ENCODE measurements at regions not wholly inside any gene's neighbourhood (a gene's known extent, or its start where the extent isn't known, plus 50 kb on each side); places are given as distances from the start of the nearest gene placed in this dataset.

DNA sequence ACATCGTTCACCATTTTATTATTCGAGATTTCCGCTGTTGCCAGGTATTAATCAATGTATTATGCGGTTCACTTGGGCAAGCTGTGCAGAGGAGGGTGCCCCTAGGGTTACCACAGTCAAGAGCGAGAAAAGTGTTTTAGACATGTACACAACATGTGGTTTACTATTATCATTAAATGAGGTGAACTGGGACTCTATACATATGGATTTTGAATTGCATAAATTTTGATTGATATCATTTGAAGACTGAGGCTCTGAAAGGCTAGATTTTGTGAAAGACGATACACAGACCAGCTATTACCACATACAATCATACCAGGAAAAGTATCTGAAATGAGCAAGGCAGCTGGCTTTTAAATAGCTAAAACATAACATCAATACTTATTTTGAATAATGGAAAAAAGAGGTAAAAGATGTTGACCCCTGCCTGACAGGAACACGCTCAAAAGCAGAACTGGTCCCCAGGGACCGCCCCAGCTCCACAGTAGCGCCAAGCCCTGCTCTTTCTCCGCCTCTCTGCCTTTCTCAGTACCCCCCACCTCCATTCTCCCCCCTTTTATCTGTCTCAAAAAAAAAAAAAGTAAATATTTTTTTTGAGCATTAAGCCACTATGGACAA is 413.4 kb upstream of the MKI67 start:
- no peak for DNase-seq

DNA sequence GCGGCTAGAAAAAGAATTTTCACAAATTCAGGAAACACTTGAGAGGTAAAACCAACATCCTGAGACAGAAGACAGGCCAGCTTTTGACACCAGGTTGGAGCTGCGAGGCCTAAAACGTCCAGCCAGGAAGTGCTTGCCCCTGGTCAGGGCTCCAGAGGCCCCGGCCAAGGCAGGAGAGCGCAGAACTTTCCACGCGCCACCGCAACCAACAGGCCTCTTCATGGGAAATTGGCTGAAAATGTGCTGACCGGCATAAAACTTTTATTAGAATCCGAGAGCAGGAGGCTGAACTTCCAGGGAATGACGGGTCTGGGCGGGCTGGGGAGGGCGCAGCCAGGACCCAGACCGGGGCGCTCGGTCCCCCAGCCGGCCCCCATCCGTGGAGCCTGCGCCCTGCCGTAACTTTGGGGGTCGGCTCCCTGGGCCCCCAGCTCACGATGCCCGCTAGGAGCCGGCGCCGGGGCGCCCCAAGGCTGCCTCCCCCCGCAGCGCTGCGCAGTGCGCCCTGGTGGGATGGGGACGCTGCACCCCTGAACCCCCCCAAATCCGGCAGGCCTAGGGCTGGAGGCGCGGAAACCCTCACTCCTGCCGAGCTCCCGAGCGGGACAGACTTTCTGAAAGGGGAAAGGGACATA is 414.0 kb upstream of the MKI67 start:
- DNase-seq, result no peak

DNA sequence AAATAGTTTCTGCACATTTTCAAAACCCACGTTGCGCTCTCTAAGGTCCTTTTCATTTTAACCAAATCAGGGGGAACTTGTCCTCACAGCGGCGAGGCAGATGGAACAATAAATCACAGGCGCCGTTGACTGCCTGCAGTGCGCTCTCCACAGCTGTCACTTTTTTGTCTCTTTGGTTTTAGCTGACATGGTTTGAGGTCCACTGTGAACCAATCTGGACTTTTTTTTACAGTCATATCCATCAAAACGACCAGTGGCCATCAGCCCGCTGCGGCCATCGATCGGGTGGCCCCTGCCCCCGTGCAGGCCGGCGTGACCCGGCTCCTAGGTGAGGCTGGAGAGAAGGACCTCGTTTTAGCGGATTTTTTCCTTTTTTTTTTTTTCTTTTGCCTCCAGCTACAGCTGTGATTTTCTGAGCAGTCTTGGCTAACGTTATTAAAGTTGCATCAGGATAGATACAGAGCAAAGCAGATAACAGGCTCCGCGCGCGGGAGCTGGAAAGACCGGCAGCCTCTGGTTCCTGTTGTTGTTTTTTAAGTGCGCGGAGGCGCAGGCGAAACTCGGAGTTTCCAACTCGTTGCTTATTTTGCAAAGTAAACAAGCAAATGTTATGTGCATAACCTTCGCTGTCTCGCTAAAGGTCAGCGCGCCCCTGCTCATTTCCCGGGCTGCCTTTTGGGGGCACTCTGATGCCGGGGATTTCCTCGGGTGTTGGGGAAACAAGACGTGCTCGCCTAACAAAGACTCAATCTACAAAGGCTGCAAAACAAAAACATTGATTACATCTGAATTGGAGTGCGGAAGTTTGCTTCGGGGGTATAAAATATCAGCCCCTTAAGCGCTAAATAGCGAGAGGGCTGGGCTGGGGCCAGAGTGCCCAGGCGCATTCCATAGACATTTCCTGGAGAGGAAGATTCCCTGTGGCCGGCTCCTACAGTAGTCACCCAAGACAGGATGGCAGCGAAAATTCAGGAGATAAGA is 414.8 kb upstream of the MKI67 start:
- DNase-seq, result no peak

DNA sequence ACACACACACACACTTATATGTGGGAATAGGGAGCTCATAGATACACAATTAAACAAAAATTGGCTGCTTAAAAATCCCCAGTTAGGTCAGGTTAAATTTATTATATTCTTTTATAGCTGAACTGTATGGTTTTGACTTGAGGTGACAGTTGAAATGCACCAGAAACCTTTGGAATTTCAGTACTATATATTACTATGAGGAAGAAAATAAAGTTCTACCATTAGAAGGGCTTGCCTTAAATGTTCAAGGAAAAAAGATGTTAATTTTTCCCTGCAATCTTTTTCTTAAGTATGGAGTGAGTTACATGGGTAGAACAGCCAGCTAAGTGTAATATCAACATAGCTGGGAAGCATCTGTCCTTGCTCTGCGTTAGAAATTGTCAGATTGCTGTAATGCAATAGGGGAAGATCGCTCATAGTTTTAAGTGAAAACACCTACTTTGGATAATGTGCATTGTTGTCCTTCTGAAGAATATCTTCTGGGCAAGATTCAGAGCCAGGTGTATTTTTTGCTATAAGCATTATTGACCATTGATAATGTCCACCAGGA is 415.8 kb upstream of the MKI67 start:
- no peak for DNase-seq

DNA sequence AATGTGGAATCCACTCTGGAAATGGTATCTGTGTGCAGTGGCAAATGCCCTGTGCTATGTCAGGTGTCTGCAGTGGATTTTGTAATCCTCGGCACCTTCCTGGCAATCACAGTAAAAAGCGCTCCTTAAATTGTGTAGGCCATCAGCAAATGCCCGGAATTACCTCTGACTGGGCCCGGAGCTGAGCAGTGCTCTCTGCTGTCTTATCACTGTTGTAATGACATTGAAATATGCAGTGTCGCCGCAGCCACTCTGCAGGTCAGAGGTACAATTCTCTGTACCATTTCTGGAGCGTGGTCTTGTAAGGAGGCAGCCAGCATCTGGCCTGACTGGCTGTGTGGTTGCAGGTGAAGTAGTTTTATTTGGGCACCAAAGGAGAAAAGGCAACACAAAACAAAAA is 416.4 kb upstream of the MKI67 start:
- no peak for DNase-seq

DNA sequence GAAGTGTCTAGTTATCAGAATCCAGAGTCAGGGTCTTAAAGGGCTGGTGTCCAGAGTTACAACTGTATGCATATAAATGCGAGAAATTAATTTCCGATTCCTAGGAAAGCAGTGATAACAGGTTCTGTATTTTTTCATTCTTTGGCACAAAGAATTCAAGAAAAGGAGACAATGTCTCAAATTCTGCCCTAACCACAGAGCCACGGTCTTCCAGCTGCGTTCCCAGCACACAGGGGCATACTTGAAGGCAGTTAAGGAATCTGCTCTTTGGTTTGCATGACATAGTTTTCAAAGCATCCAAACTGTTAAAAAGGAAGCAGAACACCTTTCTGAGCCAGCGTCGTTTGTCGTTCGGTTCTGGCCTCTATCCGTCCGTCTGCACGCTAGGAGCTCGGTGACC is 416.9 kb upstream of the MKI67 start:
- DNase-seq, result no peak

DNA sequence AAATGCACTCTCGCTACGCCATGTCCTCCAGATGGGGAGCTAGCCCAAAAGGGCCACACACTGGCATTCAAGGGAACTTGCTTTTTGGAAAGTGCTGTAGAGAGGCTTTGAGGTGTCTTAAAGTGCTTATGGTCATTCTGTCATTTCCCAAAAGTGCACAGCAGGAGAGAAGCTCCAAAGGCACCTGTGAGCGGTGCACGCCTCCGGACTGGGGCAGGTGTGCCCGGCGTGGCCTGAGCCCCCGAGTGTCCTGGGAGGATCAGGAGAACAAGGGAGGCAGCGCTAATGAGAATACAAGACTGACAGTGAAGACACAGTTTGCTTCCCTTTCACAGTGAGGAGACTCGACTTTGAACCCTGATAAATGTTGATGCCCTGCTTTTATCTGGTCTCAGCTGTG is 419.0 kb upstream of the MKI67 start:
- no peak for DNase-seq

DNA sequence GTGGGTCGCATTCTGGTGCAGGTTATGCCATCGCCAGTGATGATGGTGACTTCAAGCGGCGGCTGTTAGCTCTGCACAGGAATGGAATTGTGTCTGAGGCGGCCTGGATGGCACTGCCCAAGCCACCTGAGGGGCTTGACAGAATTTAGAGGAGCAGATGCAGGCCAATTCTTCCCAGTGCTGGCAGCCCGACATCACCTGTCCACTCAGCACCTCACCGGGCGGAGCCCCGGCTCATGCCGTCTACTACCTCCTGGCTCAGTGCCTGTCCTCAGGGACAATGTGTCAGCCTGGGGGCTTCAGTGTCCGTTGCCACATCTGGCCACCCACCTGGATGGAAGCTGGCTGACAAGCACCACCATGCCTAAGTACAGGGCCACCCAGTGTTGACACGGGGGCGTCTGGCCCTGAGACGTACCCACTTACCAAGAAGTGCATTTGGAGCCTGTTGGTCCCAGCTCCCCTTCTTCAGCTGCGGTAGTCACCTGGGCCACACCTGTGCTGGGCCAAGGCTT is 420.5 kb upstream of the MKI67 start:
- DNase-seq, result no peak

DNA sequence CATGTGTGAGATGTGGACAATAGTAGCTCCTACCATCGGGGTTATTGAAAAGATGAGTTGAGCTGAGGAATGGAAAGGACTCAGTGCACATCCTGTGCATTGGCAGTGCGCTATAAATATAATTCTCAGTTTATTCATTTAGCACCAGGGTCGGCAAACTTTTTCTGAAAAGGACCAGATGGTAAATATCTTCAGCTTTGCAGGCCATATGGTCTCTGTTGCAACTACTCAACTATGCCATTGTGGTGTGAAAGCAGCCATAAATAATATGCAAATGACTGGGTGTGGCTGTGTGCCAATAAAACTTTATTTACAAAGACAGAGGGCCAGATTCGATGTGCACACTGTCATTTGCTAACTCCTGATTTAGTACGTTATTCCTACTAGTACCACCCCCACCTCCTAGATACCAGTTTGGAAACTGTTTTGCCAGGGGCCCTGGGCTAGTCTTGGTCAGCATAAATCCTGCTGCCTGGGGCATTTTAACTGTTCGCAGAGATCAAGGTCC is 422.9 kb upstream of the MKI67 start:
- no peak for DNase-seq

DNA sequence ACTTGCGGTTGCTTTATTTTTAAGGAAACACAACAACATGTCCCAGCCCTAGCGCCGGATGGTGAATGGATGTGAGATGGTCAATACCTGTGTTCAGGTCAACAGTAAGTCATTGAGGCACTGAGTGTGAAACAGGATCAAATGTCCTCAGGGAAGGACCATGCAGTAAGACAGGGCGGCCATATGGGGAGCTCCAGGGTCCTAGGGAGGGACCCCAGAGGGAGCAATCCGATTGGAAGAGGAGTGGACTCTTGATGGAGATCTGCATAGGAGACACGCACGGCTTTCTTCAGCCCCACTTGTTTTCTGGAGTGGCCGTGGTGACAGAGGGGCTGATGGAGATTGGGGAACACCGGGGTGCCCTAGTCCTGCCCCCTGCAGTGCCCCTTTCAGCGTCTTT is 423.8 kb upstream of the MKI67 start:
- no peak for DNase-seq

DNA sequence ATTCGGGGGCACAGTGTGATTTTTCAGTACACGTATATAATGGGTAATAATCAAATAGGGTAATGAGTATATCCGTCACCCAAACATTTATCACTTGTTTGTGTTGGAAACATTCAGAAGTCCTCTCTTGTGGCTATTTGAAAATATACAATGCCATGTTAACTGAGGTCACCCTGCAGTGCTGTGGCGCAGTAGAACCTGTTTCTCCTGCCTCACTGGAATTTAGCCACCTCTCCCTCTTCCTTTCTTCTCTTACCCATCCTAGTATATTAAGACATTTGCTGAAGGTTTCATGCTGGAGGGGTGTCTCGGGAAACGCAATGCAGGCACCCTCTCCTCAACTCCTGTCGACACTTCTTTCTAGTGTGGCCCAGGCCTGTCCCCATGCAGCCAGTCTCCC is 425.3 kb upstream of the MKI67 start:
- no peak for DNase-seq

DNA sequence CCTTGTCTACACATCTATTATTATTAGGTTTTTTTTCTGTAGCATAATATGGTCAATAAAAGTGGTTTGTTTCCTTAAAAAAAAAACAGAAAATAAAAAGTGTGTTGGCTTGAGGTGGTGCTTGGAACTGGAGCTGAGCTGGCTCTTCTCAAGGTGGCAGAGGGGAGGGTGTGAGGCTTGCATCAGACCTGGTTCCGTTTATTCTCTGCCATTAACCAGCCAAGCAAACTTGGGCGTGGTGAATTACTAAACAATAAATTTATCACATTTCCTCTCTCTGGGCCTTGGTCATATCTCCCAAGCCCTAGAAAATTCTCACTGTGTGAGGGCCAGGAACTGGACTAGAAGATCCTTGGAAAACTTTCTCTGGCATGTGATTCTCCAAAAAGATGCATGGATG is 427.5 kb upstream of the MKI67 start:
- DNase-seq, result no peak

DNA sequence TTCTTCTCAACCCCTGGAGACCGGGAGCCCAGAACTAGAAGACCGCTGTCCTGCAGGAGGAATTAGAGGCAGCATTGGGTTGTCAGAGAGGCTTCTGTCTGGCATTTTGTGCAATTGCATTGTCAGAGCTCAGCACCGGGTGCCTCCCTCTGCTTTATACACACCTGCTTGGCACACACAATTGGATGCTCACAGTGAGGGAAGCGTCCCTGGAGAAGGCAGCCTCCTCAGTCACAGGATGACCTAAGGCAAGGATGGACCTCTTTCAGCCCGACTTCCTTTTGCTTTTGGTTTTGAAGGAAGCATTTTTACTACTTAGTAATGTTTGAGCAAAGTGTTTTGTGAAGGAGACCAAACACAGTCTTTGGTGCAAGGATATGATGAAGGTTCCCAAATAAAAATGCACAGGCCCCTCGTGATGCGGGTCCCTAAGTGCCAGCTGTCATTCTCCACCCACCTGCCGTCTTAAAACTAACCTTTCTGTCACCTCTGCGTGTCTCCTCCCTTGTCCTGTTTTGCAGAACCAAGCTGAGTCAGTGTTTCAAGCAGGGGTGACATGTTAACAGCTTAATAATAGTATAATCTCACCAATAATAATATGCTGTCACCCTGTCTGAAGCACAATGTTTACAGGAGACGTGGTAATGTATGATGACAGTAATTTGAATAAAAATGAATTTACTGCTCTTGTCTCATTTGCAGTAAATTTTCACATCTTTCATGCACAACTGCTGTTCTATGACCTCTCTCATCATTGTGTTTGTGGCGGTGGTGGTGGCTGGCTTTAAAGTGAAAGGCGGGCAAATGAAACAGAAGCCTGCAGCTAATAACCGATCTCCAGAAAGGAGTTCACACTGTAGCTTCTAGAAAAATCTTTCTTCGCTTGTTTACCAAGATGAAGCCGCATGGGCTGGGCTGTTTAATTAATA is 430.2 kb upstream of the MKI67 start:
- no peak for DNase-seq

DNA sequence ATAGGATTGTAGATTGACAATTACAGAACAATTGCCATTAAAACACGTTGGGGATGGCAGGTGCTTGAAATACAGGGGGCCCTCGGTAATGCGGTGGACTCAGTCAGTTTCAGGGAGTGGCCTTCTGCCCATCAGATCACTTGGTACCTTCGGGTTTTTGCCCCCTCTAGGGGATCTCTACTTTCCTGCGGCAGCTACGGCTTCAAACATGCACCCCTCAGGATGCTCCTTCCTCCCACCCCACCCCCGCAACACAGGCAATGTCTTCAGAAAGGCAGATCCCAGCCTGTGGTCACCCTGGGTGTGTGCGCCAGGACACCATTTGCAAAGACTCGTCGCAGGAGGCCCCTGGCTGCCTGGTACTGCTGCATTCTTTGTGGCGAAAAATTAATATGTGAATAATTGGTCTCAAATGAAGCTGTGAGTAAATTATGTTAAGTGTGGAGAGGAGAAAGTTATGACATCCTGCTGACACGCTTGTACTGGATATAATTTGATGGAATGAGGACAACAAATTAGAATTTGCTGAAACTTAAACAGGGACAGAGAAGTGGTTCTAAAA is 431.0 kb upstream of the MKI67 start:
- DNase-seq, result no peak

DNA sequence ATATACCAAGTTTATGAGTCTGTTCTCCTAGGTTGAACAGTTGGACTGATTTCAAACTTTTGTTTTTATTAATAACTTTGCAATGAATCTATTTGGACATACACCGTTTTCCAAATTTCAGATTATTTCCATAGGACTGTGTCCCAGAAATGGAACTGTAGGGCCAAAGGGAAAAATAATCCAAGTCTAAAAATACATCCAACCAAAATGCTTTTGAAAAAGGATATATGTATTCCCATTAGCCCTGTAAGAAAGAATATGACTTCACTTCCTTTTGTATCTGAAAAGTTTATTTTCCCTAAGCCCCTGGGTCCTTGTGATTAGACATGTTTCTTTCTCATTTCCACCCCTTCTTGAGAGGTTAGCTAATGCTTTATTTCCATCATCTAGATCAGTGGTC is 434.2 kb upstream of the MKI67 start:
- no peak for DNase-seq

DNA sequence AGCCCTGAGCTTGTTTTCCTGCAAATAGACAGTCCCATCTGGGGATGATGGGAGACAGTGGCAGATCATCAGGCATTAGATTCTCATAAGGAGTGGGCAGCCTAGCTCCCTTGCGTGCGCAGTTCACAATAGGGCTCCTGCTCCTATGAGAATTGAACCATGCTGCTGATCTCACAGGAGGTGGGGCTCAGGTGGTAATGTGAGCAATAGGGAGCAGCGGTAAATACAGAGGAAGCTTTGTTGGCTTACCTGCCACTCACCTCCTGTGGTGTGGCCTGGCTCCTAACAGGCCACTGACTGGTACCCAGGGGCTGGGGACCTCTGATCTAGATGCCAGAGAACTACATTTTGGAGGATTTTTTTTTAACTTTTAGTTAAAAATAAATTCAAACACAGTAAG is 434.8 kb upstream of the MKI67 start:
- DNase-seq, result no peak

DNA sequence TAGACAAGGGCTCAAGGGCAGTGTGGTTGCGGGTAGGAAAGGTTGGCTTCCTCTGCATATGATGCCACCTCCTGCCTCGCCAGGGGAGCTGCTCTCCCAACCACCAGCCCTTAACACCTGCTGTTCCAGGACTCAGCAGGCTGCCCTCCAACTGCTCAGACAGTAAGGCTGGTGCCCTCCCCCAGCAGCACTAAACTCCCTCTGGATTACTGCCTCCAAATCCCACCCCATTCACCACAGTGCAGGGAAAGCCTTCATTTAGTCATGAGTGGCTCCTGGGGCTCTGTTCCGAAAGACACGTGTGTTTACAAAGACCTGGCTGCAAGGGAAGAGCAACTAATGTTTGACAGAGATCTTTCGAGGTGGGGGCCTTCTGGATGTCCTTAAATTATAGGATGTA is 437.2 kb upstream of the MKI67 start:
- no peak for DNase-seq

DNA sequence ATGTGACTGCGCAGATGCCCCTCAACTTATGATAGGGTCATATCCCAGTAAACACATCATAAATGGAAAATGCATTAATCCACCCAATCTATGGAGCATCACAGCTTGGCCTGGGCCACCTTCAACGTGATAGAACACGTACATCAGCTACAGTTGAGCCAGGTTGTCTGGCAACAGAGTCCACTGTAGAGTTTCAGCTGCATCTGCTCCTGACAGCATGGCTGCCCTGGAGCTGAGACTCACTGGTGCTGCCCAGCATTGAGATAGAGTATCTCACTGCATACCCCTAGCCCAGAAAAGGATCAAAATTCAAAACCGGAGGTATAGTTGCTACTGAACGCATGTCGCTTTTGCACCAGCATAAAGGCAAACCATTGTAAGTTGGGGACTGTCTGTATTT is 437.7 kb upstream of the MKI67 start:
- no peak for DNase-seq

DNA sequence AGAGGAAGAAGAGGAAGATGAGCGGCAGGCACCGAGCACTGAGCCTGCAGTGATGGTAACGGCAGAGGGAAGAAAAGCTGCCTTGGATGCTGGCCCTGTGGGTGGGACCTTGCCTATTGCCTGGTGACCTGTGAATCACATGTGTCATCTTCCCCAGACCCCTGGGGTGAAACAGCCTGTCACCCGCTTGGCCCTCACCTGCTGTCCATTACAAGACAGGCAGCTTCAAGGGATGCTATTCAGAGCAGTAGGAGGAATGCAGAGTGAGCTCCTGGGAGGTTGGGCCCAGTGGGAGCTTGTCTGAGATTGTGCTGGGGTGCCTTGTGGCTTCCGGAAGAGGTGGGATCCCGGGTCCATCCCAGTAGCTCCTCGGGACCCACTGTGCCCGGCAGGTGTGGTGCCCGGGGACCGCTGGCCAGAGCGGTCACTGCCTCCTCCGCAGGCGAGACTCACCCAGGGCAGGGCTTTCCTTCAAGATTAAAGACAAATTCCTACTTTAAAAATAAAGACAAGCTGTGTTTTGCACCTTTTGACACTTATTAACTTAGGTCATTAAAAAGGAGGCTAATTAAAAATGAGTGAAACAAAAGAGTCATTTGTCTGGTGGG is 440.2 kb upstream of the MKI67 start:
- DNase-seq, result no peak

DNA sequence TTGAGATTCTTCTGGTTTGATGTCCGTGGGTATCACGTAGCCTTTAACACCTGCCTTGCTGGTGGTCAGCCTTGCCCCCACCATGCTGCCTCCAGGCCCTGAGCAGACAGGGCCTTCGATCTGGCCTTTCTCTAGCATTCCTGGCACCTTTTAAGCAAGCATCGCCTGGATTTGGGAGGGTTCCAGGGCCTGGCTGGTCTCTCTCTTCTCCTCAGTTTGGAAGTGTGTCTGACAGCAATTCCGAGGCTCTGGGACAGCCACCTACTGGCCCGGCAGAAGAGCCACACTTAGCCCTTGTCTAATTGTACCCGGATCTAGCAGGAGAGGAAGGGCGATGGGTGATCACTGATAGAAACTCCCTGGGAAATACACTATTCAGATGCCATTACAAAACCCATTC is 441.3 kb upstream of the MKI67 start:
- no peak for DNase-seq

DNA sequence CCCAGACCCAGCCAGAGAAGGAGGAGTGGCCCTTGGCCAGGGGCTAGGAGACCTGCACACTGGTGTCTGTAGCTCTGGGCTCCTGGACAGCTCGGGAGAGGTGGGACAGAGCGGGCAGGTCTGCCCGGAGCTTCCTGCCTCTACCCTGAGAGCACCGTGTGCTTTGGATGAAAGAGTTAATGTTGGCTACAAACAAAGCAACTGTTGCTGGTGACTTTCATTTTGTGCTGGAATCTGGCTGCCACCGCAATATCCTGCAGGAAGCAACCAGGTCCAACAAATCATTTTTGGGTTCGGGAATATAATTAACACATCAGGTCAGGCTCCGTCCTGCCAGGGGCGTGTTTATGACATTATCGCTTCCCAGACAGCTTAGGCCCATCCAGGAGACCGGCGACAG is 441.8 kb upstream of the MKI67 start:
- DNase-seq, result no peak

Data from NCI-H2107 (cell line).